GM12892 (cell line): ENCODE measurements at regions not wholly inside any gene's neighbourhood (a gene's known extent, or its start where the extent isn't known, plus 50 kb on each side); places are given as distances from the start of the nearest gene placed in this dataset.

Experiments used
- DNase-seq: peaks from one replicate; pipeline ENCODE4 v3.0.0; 2011; ENCODE audit not compliant: insufficient read length
- FAIRE-seq: peaks from 2 replicates; lab custom pipeline; 2011; peaks lifted over from hg19 to GRCh38; lab: Jason Lieb, UNC
- POLR2A ChIP-seq: IDR thresholded peaks from 2 replicates; pipeline ENCODE4 v1.6.1; 2011; ENCODE audit warnings: low read depth, low read length, control low read depth
- POLR2AphosphoS5 ChIP-seq: IDR thresholded peaks from 2 replicates; pipeline ENCODE4 v1.6.1; 2011; ENCODE audit warnings: low read depth, low read length, control low read depth
- TAF1 ChIP-seq: IDR thresholded peaks from 2 replicates; pipeline ENCODE4 v1.6.1; 2011; ENCODE audit warnings: low read depth, mild to moderate bottlenecking, control low read depth, low read length, borderline replicate concordance

- no peak for DNase-seq
- FAIRE-seq: no peak
- TF ChIP-seq POLR2AphosphoS5: no peak
- TF ChIP-seq POLR2A: no peak
- TF ChIP-seq TAF1: no peak
Observed at GRCh38 chr20:3354247-3354646, 53.2 kb downstream of the DNAAF9 start.

GRCh38 chr20:3353646-3354045 is 53.8 kb downstream of the DNAAF9 start:
- DNase-seq: no peak
- no peak for FAIRE-seq
- TF ChIP-seq POLR2A (no peak), TAF1 (no peak), POLR2AphosphoS5 (no peak)

- TF ChIP-seq POLR2A: no peak
- no peak for TF ChIP-seq POLR2AphosphoS5
- no peak for TF ChIP-seq TAF1
- FAIRE-seq (no peak), DNase-seq (no peak)
Observed at GRCh38 chr20:3352202-3352601, 55.3 kb downstream of the DNAAF9 start.

GRCh38 chr20:3350422-3350821 is 57.0 kb downstream of the DNAAF9 start:
- DNase-seq (no peak), FAIRE-seq (no peak)
- TF ChIP-seq TAF1 (no peak), POLR2A (no peak), POLR2AphosphoS5 (no peak)

GRCh38 chr20:3349786-3350185 is 57.7 kb downstream of the DNAAF9 start:
- FAIRE-seq: no peak
- DNase-seq: no peak
- TF ChIP-seq POLR2AphosphoS5 (no peak), TAF1 (no peak), POLR2A (no peak)

DNA sequence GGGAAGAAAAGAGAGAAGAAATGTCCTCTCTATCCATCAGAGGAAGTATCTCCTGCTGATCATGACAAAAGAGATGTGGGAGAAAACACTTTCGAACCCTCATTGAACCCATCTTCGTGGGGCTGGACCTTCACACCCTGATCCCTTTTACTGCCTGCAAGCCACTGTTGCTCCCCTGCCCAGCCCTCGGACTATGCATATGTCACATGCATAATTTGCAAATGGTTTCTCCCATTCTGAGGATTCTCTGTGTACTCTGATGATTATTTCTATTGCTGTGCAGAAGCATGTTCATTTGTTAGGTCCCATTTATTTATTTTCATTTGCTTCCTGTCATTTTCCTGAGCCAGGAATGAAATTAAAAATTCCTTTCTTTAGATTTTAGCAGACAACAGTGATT is 64.7 kb downstream of the DNAAF9 start:
- no peak for FAIRE-seq
- TF ChIP-seq POLR2A (no peak), TAF1 (no peak), POLR2AphosphoS5 (no peak)
- DNase-seq: no peak

DNA sequence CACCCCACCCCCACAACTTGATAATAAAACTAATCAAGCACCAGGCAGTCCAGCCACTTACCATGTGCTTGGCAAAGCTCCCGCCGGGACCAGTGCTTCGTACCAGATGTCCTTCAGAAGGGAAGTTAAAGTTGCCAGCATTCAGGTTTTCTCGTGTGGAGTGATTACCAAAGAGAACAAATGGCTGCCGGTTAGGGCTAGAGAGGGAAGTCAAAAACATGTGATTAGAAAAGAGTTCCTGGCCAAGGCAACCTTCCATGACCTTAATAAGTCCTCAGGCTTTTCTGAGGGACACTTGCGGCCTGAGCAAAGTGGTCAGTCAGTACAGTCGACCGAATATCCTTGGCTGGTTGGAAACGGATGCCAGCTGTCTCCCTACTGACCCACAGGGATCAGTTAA is 67.0 kb downstream of the DNAAF9 start:
- no peak for FAIRE-seq
- no peak for DNase-seq
- TF ChIP-seq TAF1: no peak
- no peak for TF ChIP-seq POLR2A
- TF ChIP-seq POLR2AphosphoS5: no peak

- TF ChIP-seq TAF1 (no peak), POLR2AphosphoS5 (no peak), POLR2A (no peak)
- FAIRE-seq (no peak), DNase-seq (no peak)
Observed at GRCh38 chr20:3339571-3339970, 67.9 kb downstream of the DNAAF9 start.

- FAIRE-seq: no peak
- DNase-seq: no peak
- no peak for TF ChIP-seq POLR2A
- TF ChIP-seq TAF1: no peak
- no peak for TF ChIP-seq POLR2AphosphoS5
Observed at GRCh38 chr20:3339076-3339475, 68.4 kb downstream of the DNAAF9 start.

- FAIRE-seq: no peak
- no peak for DNase-seq
- TF ChIP-seq POLR2AphosphoS5: no peak
- no peak for TF ChIP-seq POLR2A
- TF ChIP-seq TAF1: no peak
Observed at GRCh38 chr20:3334156-3334943, 73.1 kb downstream of the DNAAF9 start.

DNA sequence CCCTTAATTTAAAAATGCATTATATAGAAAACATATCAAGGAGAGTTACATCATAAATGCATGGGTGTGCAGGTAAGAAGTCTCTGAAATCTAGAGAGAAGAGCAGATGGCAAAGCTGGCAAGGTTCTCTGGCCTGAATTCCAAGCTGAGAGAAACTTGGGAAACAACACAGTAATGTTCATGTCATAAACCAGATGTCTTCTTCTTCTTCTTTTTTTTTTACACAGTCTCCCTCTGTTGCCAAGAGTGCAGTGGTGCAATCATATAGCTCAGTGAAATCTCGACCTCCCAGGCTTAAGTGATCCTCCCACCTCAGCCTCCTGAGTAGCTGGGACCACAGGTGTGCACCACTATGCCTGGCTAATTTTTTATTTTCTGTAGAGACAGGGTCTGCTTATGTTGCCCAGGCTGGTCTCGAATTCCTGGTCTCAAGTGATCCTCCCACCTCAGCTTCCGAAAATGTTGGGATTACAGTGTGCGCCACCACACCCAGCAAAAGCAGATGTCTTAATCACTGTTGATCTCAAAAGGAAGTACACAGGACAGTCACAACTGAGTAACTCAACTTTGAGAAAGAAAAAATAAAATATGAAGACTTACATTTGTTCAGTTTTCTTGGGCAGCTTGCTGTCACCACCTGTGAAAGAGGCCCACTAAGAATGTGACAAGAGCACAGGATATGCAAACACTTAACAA is 77.3 kb downstream of the DNAAF9 start:
- no peak for DNase-seq
- no peak for FAIRE-seq
- no peak for TF ChIP-seq POLR2AphosphoS5
- no peak for TF ChIP-seq TAF1
- no peak for TF ChIP-seq POLR2A

- no peak for FAIRE-seq
- no peak for DNase-seq
- TF ChIP-seq POLR2AphosphoS5 (no peak), TAF1 (no peak), POLR2A (no peak)
Observed at GRCh38 chr20:3328501-3328900, 79.0 kb downstream of the DNAAF9 start.
